ENCODE measurements at regions not wholly inside any gene's neighbourhood (a gene's known extent, or its start where the extent isn't known, plus 50 kb on each side); places are given as distances from the start of the nearest gene placed in this dataset.

DNA sequence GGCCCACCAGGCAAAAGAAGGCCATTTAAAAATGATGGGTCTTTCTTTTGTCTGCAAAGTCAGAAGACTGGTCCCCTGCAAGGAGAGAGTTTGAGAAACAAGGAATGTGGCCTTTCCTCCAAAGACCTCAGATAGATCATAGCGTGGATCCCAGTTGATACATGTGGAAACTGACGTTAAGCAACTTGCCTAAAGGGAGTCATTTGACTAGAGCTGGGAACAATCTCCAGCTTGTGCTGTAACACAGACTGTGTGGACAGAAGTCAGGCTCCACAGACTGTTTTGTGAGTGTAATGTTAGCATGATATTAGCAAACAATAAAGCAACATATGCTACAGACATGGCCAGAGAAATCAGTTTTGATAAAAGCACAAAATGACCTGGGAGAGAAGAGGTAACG is 140.4 kb upstream of the CITED2 start:
- peak; percentile 78 for DNase-seq (ENCODE audit: low read depth)

DNA sequence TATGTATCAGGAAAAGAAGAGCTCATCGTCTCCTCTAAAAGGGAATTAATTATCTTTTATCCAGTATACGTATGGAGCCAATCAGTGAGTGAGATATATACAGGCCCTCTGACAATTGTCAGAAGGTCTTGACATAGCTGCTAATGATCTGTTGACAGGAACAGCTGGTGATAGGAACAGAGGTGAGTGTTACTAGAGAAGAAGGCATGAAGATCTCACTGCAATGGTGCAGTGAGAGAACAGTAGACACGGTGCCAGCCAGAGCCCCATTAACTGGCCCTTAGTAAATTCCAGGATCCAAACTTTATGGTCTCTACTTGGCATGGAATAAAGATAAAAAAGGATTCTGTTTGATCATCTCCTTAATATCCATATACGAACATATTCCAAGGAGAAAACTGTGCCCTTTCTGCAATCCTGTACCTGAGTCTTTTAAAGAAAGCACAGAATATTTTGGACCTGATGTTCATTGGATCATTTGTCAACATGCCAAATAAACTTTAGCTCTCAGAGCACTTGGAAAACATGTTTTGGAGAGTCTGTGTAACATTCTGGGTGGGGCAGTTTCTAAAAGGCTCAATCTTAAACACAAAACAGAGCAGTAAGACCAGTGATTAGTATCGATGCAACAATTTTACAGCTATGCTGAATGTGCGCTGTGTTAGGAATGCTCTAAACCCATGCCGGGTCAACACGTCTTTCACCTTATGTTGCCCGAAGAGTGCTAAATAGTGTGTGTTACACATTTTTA is 135.8 kb upstream of the CITED2 start:
- DNase-seq (ENCODE audit: low read depth), result no peak

DNA sequence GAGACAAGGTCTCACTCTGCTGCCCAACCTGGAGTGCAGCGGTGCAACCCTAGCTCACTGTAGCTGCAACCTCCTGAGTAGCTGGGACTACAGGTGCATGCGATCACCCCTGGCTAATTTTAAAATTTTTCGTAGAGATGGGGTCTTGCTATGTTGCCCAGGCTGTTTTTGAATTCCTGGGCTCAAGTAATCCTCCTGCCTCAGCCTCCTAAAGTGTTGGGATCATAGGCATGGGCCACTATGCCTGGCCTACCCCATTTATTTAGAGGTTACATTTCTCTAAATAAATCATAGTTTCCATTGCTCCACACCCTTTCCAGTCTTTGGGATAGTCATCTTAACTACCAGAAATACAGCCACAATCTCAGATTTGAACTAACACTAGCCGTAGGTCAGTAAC is 134.7 kb upstream of the CITED2 start:
- no peak for DNase-seq (ENCODE audit: low read depth)

DNA sequence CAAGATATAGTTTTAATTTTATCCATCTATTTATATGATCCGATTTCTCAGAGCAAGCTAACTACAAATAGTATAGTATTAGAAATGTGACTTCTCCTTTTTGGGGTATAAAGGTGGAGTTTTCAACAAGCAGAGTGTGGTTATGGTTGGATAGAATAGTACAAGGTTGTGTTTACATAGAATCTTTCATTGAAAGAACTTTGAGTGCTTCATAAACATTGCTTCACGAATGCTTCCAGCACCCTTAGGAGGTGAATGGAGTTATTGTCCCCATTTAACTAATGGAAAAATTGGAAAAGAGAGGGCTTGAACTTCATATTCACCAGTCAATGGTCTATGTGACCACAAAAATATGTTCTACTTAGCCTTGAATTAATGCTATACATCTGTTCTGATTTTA is 134.1 kb upstream of the CITED2 start:
- DNase-seq (ENCODE audit: low read depth), result no peak

DNA sequence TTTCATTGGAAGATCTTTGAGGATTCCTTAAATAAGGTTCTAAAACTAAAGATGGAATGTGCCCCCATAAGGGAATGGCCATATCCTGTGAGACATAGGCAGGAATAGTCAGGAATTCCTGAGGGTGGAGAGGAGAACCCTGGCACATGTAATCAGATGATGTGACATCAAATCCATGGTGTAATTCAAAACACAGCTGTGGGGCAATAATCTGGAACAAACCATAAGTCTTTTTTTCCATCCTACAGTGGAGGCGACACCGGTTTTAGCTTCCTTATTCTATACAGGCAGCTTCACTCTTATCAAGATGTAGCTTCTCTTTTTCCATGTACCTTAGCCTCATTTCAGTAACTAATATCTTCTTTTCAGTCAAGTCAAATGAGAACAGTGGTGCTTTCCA is 133.6 kb upstream of the CITED2 start:
- peak; percentile 79 for DNase-seq (ENCODE audit: low read depth)

DNA sequence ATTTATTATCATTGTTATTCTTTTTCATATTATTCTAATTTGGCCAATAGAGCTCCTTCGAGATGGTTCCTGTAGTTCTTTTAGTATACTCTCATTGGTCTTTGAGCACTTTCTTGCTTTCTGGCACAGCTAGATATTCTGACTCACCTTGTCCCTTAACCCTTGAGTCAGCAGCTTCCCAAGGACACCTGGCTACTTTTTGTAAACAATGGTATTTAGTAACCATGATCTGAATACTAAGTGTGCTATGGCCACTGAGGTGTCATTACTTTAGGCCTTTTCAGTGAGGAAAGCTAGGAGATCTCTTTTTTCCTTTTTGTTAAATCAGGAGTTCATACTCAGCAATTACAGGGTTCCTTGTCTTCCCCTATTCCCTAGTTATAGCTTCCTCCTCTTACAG is 126.5 kb upstream of the CITED2 start:
- no peak for DNase-seq (ENCODE audit: low read depth)

DNA sequence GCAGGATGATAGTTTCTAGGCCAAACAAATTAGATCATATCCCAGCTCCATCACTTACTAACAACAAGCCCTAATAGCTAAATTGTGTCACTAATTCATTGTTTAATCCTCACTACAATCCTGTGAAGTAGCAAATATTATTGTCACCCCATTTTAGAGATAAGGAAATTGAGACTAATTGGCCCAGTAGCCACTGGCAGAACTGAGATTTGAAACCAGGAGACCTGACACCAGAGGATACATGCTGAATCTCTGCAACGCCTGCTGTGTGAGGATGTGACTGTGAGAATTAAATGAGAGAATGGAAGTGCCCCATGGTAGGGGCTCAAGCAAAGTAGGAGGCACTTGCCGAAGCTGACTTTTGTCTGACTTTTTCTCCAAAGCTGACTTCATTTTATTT is 124.3 kb upstream of the CITED2 start:
- no peak for DNase-seq (ENCODE audit: low read depth)

DNA sequence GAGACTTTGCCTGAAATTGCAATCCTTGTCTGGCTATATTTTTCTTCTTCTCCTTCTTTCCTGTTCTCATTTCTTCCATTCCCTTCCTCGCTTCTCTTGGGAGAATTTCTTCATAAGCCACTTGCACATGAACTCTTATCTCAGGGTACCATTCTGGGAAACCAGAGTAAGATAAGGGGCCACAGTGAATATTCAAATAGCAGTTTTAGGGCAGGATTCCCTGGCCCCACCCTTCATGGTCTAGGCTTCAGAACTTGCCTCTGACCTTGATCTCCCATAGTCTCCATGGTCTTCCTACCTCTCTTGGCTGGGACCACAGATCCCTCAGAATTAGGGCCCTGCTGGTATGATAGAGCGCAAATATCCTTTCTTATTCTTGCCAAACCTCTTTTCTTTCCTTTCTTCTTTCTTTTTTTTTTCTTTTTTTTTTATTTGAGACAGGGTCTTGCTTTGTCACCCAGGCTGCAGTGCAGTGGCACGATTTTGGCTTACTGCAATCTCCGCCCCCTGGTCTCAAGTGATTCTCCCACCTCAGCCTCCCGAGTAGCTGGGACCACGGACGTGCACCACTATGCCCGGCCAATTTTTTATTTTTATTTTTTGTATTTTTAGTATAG is 123.0 kb upstream of the CITED2 start:
- no peak for DNase-seq (ENCODE audit: low read depth)

DNA sequence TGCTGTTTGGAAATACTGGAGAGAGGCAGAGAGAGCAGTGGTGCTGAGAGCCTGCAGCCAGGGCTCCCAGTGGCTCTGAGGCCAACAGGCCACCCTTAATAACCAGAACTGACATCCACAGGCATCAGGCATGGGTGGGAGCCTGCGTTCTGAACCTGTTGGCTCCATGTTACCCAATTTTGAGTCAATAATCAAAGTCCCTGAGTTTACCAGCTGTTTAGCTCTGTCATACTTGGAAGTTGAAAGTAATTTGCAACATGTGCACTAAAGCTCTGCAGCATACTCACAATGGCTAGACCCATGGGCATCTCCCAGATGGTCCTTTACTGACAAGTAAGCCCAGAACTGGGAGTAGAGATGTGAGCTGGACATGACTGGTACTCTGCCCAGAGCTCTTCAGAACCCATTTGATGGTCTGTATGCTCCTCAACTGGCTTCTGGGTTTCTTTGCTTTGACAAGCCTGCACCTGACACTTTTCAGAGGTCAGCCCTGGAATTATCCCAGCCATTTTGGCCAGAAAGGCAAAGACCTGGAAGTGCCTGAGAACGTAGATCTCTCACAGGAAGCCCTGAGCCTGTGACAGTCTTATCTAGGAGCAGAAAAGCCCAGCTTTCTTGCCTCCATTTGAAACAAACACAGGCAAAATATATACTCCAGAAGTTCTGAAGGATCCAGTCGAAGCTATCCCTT is 122.4 kb upstream of the CITED2 start:
- DNase-seq (ENCODE audit: low read depth), result no peak

DNA sequence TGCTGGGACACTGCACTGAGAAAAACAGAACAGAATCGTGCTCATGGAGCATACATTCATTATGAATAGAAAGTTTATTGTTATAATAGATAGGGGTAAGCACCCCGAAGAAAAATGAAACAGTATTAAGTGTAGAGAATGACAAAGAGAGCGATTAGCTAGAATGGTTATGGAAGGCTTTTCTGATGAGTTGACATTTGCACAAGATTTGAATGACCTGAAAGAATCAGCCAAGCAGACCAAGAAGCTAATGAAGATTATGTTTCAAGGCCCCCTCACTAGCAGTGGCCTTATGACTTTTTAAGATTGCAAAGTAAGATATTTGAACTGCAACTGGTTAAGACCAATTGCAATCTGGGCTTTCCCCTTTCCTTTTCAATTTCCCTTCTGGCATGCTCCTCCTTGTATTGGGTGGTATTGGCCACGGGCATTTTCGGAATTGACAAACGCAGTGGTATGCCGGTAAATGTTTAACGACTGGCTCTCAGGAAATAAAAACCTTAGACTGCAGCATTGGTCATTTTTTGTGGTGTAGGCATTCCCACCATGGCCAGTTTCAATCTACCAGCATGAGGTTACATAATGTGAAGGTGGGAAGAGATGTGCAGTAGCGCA is 120.0 kb upstream of the CITED2 start:
- DNase-seq (ENCODE audit: low read depth), result no peak

DNA sequence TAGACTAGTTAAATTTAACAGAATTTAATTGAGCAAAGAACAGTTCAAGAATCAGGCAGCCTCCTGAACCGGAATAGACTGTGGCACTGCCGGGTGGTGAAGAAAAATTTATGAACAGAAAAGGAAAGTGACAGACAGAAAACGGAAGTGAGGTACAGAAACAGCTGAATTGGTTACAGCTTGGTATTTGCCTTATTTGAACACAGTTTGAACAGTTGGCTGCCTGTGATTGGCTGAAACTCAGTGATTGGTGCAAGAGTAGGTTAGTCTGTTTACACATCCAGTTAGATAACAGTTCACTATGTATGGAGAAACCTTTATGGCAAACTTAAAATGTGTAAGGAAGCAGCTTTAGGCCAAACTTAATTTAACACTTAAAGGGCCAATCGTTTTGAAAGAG is 116.0 kb upstream of the CITED2 start:
- peak; percentile 34 for DNase-seq (ENCODE audit: low read depth)

DNA sequence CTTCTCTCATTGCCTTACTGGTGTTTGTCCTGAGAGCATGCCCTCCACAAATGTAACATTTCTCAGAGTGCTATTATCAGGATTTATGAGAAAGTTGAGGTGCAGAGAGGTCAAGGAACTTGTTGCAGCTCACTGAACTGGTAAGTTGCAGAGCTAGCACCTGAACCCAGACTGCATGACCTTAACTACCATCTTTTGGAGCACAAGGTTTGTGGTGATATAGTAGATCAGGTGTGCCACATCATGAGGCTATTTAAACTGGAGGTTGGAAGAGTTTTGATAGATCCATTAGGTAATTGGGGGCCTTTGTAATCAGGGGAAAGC is 112.0 kb upstream of the CITED2 start:
- no peak for DNase-seq (ENCODE audit: low read depth)

DNA sequence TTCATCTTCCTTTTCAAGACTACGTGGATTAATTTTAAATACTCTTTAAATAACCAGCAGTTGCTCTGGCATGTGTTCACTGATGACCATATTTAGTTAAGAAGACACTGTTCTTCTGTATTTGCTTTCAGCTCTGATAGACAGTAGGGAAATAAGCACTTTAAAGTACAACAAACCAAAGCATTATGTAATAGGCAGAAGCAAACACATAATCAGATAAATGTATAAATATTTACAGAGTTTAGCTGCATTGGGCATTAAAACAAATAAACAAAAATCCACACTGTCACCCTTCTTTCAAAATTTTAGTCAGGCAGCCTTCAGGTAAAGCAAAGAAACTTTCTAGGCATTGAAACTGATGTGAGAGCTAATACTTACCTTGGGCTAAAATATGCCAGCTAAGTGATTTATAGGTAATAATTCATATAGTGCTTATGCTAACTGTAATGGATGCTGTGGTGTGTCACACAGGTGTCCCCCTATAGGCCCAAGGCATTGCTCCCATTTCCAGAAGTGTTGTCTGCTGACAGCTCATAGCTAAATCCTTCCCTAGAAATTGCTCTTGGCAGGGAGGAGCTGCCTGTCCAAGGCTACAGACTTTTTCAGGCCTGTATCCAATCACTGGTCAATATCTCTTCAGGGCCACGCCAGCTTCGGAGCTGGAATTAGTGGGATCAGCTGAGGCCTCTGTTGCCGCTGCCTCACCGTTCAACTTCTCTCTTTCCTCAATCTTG is 111.5 kb upstream of the CITED2 start:
- DNase-seq (ENCODE audit: low read depth), result no peak

DNA sequence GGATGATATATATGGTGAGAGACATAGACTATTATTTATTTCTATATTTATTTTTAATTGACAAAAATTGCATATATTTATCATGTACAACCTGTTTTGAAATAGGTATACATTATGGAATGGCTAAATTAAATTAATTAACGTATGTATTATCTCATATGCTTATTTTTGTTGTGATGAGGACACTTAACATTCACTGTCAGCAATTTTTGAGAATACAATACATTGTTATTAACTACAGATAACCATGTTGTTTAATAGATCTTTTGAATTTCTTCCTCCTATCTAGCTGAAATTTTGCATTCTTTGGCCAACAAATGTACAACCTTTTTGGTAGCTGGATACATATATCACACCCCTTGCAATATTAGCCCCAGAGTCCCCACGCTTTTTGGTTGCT is 110.7 kb upstream of the CITED2 start:
- no peak for DNase-seq (ENCODE audit: low read depth)

DNA sequence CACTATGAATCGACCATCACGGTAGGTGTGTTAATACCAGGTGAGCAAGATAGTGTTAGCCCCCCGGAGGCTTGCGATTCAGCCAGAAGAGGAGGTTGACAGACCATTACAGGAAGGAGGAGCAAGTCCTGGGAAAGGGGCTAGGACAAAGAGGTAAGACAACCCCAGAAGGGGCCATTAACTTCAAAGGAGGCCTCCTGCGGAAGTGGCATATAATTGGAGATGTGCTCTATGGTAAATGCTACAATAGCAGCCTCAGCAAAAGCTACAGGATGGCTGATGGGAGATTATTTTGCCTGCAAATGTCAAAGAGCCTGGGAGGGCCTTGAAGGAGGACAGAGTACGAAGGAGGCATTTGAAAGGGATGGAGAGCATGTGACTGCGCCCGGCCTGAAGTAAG is 108.6 kb upstream of the CITED2 start:
- DNase-seq (ENCODE audit: low read depth), result no peak

DNA sequence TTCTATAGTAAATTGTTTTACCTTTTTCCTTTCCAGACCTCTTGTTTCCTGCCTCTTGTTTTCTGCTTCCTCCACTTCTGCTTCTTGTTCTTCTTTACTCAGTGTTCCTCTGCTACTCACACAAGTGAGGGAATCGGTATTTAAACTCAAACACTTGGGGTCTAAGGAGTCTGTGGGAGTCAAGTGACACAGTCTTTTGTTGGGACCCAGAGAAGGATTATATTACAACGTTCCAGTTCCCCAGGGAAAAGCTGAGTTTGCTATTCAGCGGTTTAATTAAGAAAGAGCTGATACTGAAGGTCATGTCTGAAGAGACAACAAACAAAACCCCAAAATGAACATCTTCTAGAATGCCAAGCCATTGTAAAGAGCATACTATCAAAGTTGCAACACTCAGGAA is 107.8 kb upstream of the CITED2 start:
- no peak for DNase-seq (ENCODE audit: low read depth)

DNA sequence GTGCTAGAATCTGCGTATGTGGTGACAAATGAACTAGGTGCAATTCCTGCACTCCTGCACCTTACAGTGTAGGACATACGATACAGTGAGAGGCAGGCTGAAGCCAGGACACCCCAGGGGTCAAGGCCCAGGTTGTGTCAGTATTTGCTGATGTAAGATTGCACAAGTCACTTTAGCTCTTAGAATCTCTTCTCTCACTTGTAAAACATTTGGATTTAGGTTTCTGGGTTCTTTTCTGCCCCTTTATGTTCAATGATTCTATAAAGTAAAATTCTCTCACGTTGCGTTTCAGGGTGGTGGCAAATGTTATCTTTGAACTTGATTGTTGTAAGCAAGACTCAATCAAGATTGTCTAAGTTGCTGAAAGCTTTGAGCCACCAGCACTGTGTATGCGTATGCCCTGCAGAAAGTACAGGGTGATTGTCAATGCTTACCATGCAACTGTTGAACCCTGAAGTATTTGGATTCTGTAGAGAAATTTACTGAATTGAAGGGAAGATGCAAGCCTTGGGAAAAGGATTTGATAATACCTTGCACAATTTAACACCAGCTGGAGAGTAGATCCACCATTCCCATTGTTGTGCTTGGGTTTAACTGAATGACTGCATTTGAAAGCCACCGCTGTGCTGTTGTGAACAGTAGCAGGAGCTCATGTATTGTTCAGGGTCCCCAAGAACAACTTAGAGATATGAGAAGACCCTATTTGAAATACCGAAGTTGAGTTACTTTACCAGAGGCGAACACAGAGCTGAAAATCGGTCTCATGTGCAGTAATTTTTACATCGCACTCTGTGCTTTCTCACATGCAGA is 106.1 kb upstream of the CITED2 start:
- no peak for DNase-seq (ENCODE audit: low read depth)

DNA sequence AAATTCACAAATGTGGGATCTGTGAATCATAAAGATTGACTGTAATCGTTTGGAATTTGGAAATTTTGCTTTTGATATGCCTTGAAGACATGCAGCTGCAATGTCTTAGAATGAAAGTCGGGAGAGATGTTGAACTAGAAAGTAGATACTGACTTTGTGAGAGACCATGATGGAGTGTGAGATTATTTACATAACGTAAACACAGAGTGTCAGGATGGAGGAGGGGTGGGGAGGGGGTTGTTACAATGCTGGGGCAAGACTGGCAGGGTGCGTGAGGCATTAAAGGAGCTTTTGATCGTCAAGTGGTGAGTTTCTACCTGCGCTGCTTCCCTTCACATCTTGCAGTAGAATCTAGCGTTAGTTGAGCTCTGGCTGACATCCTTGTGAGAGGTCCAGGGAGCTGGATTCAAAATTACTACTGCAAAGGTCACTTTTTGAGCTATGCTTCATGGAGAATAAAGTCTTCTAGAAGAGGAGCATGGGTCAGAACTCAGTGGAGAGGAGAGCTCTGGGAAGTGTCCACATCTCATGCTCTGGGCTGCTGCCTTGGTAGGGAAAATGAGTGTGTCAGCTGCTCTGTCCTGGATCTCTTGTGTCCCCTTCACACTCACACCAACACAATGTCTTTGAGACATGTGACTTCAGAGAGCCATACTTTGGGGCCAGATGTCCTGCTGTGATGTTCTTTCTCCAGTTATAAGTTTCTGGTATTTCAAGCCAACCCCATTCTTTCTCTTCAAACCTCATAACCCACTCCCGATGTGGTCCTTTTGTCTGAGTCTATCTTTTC is 105.2 kb upstream of the CITED2 start:
- DNase-seq (ENCODE audit: low read depth), result no peak

DNA sequence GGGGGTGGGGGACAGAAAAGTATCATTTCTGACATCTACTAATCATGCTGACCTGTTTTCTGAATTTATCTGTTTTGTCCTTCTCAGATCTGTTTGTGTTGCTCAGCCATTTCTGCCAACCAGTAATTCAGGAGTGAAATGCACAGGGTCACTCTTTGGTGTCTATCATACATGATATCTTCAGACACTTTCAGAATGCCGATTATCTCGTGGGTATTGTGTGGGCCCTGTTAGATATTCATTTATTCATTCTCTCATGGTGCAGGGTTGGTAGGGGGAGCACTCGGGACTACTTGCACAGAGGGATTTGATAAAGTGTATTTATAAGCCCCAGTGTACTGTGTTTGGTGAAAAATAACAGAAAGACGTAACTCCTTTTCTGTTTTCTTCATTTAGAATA is 101.2 kb upstream of the CITED2 start:
- no peak for DNase-seq (ENCODE audit: low read depth)

DNA sequence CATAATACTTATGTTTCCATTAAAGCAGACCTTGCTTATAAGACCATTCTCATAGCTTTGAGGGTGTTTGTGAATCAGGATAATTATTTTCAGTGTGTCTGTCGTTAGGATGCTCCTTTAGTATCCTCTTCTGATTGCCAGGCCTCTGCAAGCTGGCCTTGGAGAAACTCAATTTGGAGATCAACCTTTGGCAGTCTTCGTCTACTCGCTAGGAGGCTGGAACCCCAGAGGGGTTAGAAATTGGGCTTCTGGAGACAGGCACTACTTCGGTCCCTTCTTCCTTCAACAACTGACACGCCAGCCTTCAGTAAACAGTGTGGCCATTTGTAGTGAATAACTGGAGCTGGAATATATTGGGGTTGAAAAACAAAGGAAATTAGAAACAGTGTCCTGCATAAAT is 100.8 kb upstream of the CITED2 start:
- no peak for DNase-seq (ENCODE audit: low read depth)

All from fibroblast of gingiva (primary cell).